Uterus (tissue), 3 donors: ENCODE measurements at regions not wholly inside any gene's neighbourhood (a gene's known extent, or its start where the extent isn't known, plus 50 kb on each side); places are given as distances from the start of the nearest gene placed in this dataset.
"Not testable (repeated sequence)": the region's sequence is repeated elsewhere in the genome, so short reads cannot be mapped to it uniquely, and the experiment has no call there.

Source experiments
- DNase-seq, 2 donors: peaks; one replicate each; pipeline ENCODE4 v3.0.0-alpha.2; 2019 to 2020
- H3K27ac ChIP-seq, 2 donors: fragments of 200-600 bp; sonication (generic); 1 replicate in 1 of 2; 2 replicates in 1 of 2; pipeline ENCODE4 v1.5.1; 2016 to 2018
- H3K27me3 ChIP-seq, 2 donors: fragments of 200-600 bp; sonication (generic); one replicate each; pipeline ENCODE4 v1.5.1; 2018 to 2019; ENCODE audit warnings: control low read depth in 1 of 2
- H3K36me3 ChIP-seq, 2 donors: fragments of 200-600 bp; sonication (generic); one replicate each; pipeline ENCODE4 v1.5.1; 2019; ENCODE audit warnings: control low read depth in 1 of 2
- H3K4me1 ChIP-seq, 2 donors: fragments of 200-600 bp; sonication (generic); one replicate each; pipeline ENCODE4 v1.5.1; 2018 to 2019; ENCODE audit warnings: control low read depth in 1 of 2
- H3K4me3 ChIP-seq, 2 donors: fragments of 200-600 bp; sonication (generic); 1 replicate in 1 of 2; 2 replicates in 1 of 2; pipeline ENCODE4 v1.5.1; 2018 to 2019; ENCODE audit warnings: mild to moderate bottlenecking in 1 of 2
- H3K9me3 ChIP-seq, 2 donors: fragments of 200-600 bp; sonication (generic); one replicate each; pipeline ENCODE4 v1.5.1; 2019; ENCODE audit warnings: control low read depth in 1 of 2
- CTCF ChIP-seq, 4 experiments: fragments of 200-600 bp in 2 of 4; fragments of 450-650 bp in 2 of 4; sonication (generic) in 2 of 4; IDR thresholded peaks; one replicate each; pipeline ENCODE4 v1.5.1; 2016 to 2019; ENCODE audit warnings: antibody characterized with exemption in 4 of 4, mild to moderate bottlenecking in 2 of 4, moderate library complexity in 1 of 4
- POLR2A ChIP-seq, 2 donors: fragments of 450-650 bp; IDR thresholded peaks; one replicate each; pipeline ENCODE4 v1.6.1; 2016; ENCODE audit warnings: antibody characterized with exemption in 2 of 2, mild to moderate bottlenecking in 1 of 2, moderate library complexity in 1 of 2
- intact Hi-C: fragments of 100-400 bp; cut with DNase I; formaldehyde crosslinking; loops from one replicate; pipeline ENCODE4 v1.15.1; 2023; ENCODE audit warnings: low total_unique reads
- donor health status: DM: yes; HTN: yes; CAD: no.

- no peak overlapping the region for H3K4me3 ChIP-seq
- H3K4me1 ChIP-seq = no peaks in the 10 kb centered on the region
- DNase-seq = no peak
- H3K9me3 ChIP-seq = no peaks in the 10 kb centered on the region
- no peaks in the 10 kb centered on the region for H3K36me3 ChIP-seq
- H3K27ac ChIP-seq = no peak overlapping the region
- intact Hi-C loops = no loop called here
- no peaks in the 10 kb centered on the region for H3K27me3 ChIP-seq
- no peak for TF ChIP-seq POLR2A (IDR thresholded peaks at IDR 0.05)
- no peak for TF ChIP-seq CTCF (IDR thresholded peaks at IDR 0.05)
Measured at GRCh38 chr22:11307998-11308397, 4220.0 kb upstream of the OR11H1 start.

- H3K4me3 ChIP-seq, H3K36me3 ChIP-seq, H3K27me3 ChIP-seq, DNase-seq, H3K27ac ChIP-seq, H3K9me3 ChIP-seq, H3K4me1 ChIP-seq, intact Hi-C loops: not testable (repeated sequence)
Measured at GRCh38 chr22:11309777-11310176, 4218.2 kb upstream of the OR11H1 start.

DNA sequence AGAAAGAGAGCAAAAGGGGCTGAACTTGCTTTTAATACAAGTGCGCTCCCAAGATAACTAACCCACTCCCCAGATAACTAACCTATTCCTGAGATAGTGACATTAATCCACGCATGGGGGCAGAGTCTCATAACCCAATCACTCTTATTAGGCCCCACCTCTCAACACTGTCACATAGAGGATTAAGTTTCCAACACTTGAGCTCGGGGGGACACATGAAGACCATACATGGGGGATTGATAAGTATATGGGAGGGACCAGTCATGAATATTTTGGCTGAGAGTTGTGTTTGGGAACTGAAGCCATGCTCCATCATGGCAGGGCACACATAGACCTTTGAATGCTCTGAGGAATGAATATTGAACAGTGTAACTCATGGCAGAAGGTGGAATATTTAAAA, 4217.3 kb upstream of the OR11H1 start:
- H3K27me3 ChIP-seq, H3K4me1 ChIP-seq, intact Hi-C loops, H3K9me3 ChIP-seq, H3K36me3 ChIP-seq, H3K27ac ChIP-seq, H3K4me3 ChIP-seq, DNase-seq: not testable (repeated sequence)

DNA sequence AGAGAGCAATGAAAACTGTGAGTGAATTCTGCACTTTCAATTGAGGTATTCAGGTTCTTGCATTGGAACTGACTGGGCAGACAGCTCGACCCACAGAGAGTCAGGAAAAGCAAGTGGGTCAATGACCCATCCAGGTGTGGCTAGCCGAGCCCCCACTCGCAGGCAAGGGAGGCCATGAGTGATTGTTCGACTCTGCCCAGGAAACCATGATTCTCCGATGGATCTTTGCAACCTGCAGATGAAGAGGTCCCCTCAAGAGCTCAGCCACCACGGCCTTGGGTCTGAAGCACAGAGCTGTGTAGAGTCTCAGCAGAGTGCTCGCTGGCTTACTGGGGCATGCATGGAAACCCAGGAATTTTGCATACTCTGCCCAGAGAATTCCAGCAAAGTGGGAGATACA, 4215.4 kb upstream of the OR11H1 start:
- H3K36me3 ChIP-seq, H3K4me1 ChIP-seq, H3K9me3 ChIP-seq, H3K4me3 ChIP-seq, H3K27ac ChIP-seq, DNase-seq, H3K27me3 ChIP-seq, intact Hi-C loops: not testable (repeated sequence)

DNA sequence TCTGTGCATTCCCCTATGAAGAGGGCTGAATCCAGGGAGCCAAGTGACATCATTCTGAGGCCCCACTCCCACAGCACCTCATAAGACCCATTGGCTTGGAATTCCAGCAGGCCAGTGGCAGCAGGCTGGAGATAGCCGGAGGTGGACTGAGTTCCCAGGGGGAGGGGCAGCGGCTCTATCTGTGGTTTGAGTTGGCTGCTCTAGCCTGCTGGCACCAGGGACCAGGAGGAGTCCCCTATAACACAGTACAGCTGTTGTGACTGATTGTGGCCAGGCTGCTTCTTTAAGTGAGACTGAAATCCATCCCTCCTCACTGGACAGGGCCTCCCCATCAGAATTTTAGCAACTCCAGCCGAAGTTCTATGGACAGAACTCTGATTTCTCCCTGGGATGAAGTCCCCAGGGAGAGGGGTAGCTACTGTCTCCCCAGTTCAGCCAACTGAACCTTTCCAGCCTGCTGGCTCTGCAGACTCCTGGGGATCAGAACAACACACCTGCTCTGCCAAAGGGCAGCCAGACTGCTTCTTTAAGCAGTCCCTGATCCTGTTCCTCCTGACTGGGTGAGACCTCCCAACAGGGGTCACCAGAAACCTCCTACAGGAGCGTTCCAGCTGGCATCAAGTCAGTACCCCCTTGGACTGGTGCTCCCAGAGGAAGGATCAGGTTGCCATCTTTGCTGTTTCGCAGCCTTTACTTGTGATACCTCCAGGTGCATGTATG, 4214.8 kb upstream of the OR11H1 start:
- DNase-seq, H3K27me3 ChIP-seq, H3K27ac ChIP-seq, intact Hi-C loops, H3K36me3 ChIP-seq, H3K9me3 ChIP-seq, H3K4me1 ChIP-seq, H3K4me3 ChIP-seq: not testable (repeated sequence)

- H3K36me3 ChIP-seq, H3K27ac ChIP-seq, H3K4me3 ChIP-seq, DNase-seq, H3K4me1 ChIP-seq, H3K9me3 ChIP-seq, H3K27me3 ChIP-seq, intact Hi-C loops: not testable (repeated sequence)
Measured at GRCh38 chr22:11318633-11319032, 4209.4 kb upstream of the OR11H1 start.

DNA sequence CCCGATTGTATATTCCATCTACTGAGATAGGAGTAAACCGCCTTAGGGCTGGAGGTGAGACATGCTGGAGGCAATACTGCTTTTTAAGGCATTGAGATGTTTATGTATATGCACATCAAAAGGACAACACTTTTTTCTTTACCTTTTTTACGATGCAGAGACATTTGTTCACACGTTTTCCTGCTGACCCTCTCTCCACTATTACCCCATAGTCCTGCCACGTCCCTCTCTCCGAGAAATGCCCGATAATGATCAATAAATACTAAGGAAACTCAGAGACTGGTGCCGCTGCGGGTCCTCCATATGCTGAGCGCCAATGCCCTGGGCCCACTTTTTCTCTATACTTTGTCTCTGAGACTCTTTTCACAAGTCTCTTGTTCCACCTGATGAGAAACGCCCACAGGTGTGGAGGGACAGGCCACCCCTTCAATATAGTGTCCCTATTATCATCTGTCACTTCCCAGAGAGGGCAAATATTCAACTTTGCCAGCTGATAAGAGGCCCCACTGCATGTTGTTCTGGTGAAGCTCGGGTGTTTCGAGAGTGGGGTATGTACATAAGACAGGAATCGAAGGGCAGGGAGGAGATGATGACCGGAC, 4203.5 kb upstream of the OR11H1 start:
- H3K36me3 ChIP-seq, intact Hi-C loops, H3K4me1 ChIP-seq, H3K27ac ChIP-seq, H3K27me3 ChIP-seq, DNase-seq, H3K4me3 ChIP-seq, H3K9me3 ChIP-seq: not testable (repeated sequence)

DNA sequence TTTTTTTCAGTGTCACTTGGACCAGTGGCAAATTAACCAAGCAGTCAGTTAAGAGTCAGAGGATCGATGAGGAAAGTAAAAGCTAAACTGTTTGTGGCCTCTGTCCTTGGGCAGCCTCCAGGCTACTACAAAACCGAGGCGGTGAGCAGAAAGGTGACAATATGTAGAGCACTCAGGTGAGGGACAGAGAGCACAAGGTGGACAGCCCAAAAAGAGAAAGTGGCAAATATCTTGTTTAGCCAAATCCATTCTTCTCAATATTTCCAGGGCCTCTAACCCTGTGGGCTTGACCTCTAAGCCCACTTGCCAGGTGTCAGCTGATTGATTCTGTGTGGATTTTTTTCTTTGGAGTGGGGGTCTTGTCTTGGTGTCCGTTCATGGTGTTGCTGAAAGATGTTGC, 4202.2 kb upstream of the OR11H1 start:
- DNase-seq = no peak
- no peak overlapping the region for H3K27ac ChIP-seq
- H3K9me3 ChIP-seq = no peaks in the 10 kb centered on the region
- H3K4me3 ChIP-seq = no peak overlapping the region
- TF ChIP-seq CTCF (IDR thresholded peaks at IDR 0.05) (no peak), POLR2A (IDR thresholded peaks at IDR 0.05) (no peak)
- no peaks in the 10 kb centered on the region for H3K27me3 ChIP-seq
- no peaks in the 10 kb centered on the region for H3K4me1 ChIP-seq
- intact Hi-C loops = no loop called here
- H3K36me3 ChIP-seq = no peaks in the 10 kb centered on the region

DNA sequence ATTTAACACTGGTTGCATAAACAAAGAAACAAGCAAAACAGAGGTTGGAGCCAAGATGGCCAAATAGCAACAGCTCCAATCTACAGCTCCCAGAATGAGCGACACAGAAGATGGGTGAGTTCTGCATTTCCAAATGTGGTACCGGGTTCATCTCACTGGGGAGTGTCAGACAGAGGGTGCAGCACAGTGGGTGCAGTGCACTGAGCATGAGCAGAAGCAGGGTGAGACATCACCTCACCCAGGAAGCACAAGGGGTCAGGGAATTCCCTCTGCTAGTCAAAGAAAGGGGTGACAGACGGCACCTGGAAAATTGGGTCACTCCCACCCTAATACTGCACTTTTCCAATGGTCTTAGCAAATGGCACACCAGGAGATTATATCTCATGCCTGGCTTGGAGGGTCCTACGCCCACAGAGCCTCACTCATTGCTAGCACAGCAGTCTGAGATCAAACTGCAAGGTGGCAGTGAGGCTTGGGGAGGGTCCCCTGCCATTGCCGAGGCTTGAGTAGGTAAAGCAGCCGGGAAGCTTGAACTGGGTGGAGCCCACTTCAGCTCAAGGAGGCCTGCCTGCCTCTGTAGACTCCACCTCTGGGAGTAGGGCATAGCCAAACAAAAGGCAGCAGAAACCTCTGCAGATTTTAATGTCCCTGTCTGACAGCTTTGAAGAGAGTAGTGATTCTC, 4186.5 kb upstream of the OR11H1 start:
- H3K27ac ChIP-seq, DNase-seq, H3K4me3 ChIP-seq, H3K4me1 ChIP-seq, H3K9me3 ChIP-seq, intact Hi-C loops, H3K27me3 ChIP-seq, H3K36me3 ChIP-seq: not testable (repeated sequence)

DNA sequence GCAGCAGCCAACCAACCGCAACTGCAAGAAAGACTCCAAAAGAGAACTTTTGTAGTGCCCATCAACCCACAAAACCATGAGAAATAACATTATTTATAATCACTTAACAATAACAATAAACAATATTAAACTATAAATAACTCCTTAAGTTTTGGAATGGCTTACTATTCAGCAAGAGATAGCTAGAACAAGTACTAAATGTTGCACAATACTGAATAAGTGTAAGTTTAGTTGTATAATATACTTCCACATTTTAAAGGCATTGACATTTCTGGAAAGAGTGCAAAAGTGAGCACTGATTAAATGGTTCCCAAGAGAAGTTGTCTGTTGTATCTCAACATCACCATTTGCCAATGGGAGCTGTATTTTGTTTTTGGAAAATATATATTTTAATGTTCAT, 4176.8 kb upstream of the OR11H1 start:
- intact Hi-C loops, H3K27ac ChIP-seq, H3K4me3 ChIP-seq, H3K36me3 ChIP-seq, H3K27me3 ChIP-seq, DNase-seq, H3K9me3 ChIP-seq, H3K4me1 ChIP-seq: not testable (repeated sequence)

DNA sequence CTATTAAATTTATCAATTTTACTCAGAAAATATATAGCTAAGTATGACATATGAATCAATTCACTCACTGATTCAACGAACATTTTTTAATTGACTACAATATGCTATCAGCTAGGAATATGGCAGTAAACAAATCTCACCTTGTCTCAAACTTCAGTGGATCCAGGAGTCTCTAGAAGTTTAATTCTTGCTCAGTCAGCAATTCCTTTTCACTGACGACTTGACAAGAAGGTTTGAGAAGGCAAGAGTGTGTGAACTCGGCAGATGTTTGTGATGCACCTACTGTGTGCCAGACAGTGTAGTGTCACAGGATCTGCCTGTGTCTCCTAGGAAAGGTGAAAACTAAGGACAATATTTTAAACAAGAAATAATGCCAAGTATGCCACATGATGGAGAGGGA, 4175.7 kb upstream of the OR11H1 start:
- H3K4me3 ChIP-seq, H3K27me3 ChIP-seq, H3K4me1 ChIP-seq, H3K36me3 ChIP-seq, H3K9me3 ChIP-seq, intact Hi-C loops, DNase-seq, H3K27ac ChIP-seq: not testable (repeated sequence)
